HG02798 (cell line): ENCODE measurements at regions not wholly inside any gene's neighbourhood (a gene's known extent, or its start where the extent isn't known, plus 50 kb on each side); places are given as distances from the start of the nearest gene placed in this dataset.
"Not testable (repeated sequence)": the region's sequence is repeated elsewhere in the genome, so short reads cannot be mapped to it uniquely, and the experiment has no call there.

ENCODE experiments used
- ATAC-seq: cut with Tn5 transposase; IDR thresholded peaks from one replicate; pipeline ENCODE4 v1.9.1; 2021; ENCODE audit warnings: mild to moderate bottlenecking; ENCODE audit not compliant: unreplicated experiment, poor library complexity

DNA sequence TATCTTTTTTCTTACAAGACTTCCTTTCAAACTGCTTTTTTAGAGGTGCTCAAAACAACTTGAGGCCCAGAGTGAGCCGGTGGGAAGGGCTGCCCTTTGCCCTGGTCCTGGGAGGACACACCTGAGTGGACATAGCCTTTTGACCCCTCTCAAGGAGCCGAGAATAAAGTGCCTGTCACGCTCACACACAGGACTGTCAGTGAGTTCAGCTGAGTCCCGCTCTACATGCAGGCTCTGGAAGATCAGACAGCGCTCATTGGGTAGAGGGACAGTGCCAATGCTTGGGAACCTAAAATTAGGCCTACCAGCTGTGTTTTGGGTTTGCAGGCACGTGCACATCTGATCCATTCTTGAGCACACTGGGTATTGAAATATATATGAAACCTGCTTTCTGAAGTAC is 387.8 kb downstream of the CD83 start:
- no peak for ATAC-seq

DNA sequence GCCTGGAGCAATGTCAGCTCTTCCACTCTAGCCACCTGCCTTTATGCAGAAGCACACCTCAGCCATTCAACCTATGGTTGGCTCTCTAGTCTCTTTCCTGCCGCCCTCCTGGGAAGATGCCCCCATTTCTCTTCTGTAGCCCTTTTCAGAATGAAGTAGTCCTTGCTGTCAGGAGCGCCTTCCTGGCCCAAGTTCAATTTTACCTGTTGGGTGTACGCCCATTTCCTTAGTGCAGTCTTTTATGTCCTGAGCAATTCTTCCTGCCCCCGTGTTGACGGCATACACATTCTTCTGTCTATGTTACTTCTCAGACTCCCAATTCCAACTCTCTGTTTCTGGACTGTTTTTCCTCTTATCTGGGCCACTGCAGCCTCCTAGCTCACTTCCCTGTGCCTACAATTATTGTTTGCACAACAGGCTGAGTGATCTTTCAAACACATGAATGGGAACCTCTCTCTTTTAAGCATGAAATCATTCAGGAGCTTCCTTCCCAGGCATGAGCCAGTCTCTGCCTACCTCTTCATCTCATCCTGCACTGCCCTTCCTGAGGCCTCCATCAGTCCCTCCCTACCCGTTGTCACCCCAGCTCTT is 389.2 kb downstream of the CD83 start:
- no peak for ATAC-seq

DNA sequence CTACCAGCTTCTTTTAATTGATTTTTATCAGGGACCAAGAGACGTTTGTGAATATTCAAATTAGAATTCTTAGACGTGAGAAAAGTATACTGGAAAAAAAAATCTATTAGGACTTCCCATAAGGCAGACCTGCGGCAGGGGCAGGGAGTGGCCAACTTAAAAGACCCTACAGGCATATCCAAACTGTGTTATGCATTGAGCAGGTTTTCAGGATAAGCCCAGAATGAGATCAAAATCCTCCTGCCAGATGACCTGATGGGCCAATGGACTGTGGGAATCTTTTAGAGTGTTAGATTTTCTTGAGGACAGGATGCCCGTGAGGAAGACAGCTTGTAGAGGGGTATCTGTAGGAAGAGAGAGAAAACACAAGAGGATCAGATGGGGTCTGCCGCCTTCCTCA is 391.5 kb downstream of the CD83 start:
- no peak for ATAC-seq

DNA sequence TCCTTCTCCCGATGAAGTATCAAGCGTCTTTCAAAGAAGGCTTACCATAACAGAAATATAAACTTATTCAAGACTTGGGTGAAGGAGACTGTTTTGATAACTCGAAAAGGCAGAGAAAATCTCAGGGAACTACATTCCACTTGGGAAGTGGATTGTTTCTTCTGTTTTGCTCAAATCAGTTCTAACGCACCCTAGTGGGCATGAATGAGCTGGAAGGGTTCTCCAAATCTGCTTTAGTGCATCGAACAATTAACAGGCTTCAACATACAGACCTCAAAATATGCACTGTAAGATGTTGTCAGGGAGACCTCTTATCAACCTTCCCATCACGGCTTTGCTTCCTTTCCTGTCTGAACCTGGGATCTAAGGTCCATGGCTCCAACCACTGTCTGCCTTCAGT is 392.5 kb downstream of the CD83 start:
- ATAC-seq, result no peak

DNA sequence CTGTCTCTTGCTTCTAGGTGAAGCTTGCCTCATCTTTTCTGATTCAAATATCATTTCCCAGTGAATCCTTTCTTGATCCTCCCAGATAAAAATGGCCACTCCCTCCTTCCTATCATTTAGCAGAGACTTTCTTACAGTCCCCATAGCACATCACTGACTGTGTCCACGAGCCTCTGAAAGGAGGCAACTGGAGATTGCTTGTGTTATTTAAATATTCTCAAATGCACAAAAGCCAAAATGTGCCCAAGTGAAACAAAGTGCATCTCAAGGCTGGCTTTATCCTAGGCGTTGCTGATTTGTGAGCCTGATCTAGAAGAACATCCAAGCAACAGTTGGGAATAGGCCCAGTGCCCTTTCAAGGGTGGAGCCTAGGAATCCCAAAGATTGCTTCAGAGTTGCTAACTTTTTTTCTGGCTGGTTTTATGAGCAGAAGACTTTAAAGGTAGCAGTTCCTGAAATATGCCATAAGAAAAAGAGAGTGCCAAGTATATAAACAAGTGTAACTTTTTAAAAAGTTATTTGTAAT is 393.6 kb downstream of the CD83 start:
- ATAC-seq, result no peak

DNA sequence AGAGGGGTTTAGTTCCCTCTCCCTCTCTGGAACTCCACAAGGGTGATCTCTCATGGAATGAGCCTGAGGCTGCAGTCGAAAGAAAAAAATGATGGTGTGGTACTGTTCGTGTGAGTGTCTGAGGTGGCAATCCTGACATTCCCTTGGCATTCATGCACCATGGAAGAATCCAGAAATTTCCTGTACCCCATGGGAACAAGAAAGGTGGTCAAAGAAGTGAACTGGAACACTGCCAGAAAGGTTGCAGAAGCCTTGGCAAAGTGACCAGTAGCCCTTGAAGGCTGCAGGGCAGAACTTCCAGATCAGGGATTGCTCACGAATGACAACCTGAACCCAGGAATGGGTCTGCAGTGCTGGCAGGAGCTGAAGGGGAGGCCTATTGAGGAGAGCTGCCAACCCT is 394.7 kb downstream of the CD83 start:
- ATAC-seq, result no peak

DNA sequence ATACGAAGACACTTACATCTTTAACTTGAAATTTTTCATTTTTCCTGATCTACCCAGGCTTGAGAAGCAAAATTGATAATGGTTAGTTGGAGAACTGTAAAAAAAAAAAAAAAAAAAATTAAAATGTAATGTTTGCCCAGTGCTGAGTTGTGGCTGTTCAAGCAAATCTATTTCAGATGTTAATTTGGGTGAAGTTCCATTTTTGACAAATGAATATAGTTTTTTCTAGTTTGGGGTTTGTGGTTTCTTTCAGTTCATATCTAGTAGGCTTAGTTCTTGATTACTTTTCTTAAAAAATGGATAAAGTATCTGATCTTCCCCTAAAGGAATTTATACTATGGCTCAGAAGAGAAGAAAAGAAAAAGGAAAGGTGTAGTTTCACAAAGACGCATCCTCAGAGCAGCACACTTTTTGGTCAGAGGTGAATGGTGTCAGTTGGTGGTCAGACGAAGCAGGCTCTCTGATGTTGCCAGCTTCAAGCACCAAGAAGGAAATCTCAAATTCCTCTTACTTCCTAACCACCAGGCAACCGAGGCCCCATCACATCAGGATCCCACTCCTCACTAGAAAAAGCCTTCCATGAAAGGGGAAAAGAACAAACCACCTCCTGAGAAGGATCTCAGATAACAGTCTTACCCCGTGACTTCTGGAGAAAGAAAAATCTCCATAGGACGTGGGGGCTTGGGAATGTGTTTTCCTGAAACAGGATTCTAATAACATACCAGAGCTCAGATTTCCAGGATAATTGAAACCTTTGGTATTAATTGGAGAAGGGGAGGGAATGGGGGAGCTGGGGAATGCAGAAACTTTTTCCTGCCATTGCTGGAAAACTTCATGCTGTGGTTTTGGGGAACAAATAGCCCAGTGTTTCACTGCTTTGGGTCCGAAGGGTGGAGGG is 396.2 kb downstream of the CD83 start:
- no peak for ATAC-seq

DNA sequence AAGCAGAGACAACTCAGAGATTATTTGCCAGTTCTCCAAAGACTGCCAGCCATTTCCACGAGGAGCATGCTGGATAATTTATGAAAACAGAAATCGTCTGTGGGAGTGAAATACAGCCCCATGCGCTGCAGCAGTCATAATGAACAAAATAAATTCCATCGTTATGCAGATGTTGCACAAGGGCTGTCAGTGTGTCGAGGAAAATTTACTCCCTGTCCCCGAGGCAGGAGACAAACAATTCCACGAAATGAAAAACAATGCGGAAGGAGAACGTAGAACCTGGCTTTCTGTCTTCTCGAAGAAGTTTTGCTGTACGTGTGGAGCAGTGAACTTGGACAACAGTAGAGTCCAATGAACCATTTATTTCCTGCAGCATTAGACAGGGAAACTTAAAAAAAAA is 399.4 kb downstream of the CD83 start:
- no peak for ATAC-seq

DNA sequence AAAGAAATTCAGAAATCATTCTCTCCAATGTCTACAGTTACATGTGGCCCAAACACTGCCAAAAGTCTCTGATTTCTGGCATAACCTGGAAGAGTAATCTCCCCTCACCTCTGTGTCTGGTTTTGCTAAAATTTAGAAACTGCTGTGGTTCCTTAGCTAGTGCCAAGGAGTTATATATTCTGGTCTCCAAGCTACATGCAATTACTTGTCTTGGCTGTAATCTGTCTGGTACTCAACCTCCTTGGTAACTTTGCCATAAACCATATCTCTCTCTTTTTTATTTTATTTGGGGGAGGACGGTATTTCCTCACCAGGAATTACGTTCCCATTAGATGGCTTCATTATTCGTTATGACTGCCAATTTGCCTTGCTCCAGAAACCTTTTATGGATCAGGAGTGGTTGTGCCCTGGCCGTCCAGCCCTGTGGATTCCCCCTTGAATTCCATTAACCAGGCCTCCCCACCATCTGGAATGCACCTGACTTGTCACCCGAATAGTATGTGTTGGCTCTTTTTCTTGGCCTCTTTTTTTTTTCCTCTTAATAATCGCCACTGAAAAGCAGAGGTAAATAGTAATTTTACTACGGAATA is 400.0 kb downstream of the CD83 start:
- ATAC-seq, result no peak

DNA sequence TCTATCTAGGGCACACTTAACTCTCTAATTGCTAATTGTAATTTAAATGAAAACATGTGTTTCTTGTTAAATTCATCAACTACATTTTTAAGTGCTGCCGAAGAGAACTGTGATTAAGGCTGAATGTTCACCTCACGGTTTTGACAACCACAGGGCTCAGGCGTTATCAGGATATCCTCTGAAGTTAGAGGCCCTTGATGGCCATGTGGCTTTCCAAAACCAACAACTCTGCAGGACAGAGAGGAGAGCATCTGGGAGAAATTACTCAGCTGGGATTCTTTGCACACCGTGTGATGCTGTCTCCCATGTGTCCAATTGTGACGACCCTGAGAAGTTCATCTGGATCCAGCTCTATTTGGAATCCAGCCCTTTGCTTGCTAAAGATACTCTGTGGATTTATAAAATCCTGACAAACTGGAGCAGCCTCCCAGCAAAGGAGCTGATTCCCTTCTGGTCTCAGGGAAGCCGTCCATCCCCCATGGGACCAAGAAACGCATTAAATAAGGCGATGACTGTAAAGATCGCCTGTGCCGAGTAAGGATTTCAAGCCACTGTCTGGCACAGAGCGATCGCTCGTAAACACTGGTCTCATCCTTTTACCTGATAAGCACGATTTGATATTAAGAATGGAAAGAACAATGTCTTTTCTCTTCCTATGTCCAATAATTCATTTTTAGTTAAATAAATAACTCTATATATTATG is 401.1 kb downstream of the CD83 start:
- ATAC-seq, result no peak

DNA sequence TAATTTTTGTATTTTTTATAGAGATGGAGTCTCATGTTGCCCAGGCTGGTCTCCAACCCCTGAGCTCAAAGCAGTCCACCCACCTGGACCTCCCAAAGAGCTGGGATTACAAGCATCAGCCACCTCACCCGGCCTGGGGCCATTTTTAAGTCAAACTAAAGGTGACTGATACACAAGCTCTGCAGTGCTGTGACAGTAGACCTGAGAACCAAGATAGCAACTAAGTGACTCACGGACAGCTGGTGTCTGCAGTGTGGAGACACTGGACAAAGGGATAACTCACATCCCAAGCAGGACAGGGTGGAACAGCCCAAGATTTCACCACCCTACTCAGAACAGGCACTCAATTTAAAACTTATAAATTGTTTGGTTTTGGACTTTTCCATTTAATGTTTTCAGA is 402.5 kb downstream of the CD83 start:
- ATAC-seq, result no peak

DNA sequence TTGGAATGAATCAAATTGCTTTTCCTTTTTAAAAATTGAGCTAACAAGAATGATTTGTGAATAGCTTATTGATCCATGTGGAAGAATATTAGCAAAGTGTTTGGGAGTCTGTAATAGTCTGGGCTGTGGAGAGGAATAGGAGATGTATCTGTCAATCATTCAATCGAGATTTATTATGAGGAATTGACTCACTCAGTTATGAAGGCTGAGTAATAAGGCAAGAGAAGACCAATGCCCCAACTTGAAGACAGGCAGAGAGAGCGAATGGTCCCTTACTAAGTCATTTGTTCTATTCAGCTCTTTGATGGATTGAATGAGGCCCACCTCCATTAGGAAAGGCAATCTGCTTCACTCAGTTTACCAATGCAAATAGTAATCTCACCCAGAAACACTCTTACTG is 403.0 kb downstream of the CD83 start:
- no peak for ATAC-seq

DNA sequence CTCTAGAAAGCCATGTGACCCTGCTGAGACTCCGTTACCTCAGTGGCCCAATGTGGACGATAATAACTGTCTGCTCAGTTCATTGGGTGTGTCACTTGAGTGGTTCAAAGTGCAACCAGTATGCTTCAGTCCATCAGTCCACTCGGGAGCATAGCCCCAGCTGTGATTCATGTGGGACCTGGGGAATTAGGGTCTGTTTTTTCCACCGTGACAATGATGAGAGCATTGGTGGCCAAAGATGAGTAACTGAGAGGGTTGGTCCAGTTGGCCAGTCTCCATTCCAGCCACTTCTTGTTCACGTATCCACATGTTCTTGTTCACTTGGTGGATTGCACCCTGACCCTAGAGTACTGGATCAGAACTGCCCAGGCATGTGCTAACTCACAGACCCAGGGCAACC is 403.6 kb downstream of the CD83 start:
- ATAC-seq, result no peak

DNA sequence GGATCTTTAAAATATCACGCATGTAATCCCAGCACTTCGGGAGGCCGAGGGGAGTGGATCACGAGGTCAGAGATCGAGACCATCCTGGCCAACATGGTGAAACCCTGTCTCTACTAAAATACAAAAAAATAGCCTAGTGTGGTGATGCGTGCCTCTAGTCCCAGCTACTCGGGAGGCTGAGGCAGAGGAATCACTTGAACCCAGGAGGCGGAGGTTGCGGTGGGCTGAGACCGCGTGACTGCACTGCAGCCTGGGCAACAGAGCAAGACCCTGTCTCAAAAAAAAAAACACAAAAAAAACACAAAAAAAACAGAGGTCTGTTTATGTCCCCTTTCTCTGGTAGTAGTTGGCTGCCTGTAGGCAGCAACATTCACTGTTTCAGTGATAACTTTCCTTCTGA is 404.3 kb downstream of the CD83 start:
- not testable (repeated sequence) for ATAC-seq

DNA sequence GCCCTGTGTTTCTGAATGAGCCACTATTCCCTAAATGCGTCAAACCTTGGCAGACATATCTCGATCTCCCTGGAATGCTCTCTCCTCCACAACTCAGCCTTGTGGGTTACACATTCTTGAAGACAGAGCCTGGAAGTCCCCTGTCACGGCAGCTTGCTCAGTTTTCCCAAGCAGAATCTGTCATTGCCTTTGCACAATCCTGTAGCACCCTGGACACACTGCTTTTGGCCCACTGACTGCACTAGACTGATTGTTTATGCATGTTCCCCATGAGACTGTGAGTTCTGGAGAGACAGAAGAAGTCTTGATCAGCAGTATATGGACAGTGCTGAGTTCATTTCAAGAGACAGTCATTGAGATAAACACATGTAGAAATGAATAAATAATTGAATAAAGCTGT is 406.7 kb downstream of the CD83 start:
- ATAC-seq, result no peak

DNA sequence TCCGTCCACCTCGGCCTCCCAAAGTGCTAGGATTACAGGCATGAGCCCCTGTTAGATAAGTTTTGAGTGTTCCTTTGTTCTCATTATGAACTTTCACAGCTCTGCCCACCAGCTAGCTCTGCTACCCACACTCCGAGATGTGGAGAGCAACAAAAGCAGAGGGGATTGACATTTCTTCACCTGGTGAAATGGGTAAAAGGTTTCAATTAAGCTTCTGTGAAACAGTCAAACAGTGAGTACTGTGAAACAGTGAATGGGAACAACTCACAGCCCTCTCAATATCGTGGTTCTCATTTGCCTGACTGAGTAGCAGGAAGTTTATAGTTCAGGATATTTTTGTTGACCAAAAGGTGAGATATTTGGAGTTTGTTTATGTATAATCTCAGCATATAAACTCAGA is 412.8 kb downstream of the CD83 start:
- ATAC-seq, result no peak

DNA sequence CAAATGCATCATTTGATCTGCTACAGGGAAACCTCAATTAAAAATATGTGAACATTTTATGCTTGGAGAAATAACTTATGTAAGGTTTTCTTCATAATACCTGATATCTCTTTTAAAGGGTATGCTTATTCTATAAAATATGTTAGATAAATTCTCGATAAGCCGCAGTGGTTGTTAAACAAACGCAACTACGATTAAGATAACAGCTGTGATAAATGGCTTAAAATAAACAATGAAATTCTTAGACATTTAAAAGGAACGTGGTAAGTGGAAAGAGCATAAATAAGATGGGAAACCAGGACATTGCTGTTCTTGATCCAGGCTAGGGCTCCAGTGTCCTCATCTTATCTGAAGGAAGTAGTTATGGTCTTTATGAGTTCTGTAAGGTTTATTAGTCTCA is 415.9 kb downstream of the CD83 start:
- no peak for ATAC-seq

DNA sequence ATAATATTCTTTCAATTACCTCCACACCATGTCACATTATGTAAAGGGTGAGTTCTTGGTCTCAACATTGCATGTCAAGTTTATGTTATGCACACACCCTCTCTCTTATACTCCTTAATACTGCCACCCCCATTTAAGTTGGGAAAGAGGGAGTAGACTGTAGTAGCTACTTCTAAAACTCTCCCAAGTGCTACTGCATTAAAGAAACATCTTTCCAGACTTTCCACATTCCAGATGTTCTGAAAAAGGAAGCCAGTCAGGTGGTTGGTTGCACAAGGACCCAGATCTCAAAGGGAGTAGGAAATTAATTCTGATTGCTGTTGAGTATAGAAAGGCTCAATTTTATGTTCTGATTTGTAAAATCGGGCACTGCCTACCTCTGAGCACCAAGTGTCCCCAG is 419.5 kb downstream of the CD83 start:
- ATAC-seq, result no peak

DNA sequence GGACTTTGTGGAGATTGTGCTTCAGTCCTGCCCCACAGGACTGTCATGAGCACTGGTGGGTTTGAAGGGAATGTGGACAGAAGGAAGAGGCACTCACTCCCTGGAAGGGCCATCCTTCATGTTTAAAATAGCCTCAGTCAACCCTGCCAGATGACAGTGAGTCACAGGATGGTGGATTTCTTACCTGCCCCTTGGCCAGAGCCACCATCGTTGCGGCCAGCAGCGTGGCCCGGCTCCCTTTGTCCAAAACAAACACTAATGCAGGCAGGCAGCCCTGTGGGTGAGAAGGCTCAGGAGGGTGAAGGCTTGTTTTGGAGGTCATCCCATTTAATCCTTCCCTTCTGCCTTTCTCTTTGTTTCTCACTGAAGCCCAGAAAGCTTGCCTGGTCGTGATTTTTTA is 422.7 kb downstream of the CD83 start:
- no peak for ATAC-seq

DNA sequence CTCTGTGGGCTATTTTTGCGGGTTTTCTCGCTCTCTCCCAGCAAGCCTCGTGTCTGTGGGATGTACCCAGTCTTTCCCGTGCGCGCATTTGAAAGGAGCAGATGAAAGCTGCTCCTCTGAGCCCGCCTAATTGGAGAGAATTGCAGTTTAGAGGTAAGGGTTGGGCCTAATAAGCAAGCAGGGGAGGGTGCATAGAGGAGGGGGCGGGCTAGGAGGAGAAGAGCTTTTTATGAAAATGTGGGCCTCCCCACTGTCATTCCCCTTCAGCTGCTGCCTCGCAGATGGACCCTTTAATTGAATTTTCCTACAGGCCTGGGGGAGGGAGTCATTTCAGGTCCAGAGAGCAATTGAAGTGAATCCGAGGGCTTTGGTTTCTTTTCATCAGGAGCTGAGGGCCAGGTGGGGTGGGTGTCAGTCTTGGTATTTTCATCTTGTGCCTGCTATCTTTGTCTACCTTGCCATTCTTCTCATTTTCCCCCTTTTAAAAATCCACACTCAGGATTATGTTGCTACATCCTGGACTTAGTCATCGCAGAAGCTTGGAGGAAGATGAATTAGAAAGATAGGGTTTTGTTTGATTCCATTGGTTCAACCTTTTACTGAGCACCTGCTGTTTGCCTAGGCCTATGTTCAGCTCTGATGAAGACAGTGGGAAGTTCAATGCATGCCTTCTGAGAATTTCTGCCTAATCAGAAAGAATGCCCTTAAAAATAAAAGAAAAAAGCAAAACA is 423.4 kb downstream of the CD83 start:
- ATAC-seq, result no peak
